H9 (cell line): ENCODE measurements at regions not wholly inside any gene's neighbourhood (a gene's known extent, or its start where the extent isn't known, plus 50 kb on each side); places are given as distances from the start of the nearest gene placed in this dataset.

Source experiments
- DNase-seq: peaks from one replicate; pipeline ENCODE4 v3.0.0-alpha.2; 2017
- H2AFZ ChIP-seq: one replicate; pipeline ENCODE4 v1.6.1; 2013; ENCODE audit warnings: mild to moderate bottlenecking, low read length, control low read depth, moderate library complexity
- H2AK5ac ChIP-seq: 2 replicates; pipeline ENCODE4 v1.6.1; 2013; ENCODE audit warnings: low read length, control low read depth, mixed read lengths; ENCODE audit not compliant: insufficient read length
- H2BK120ac ChIP-seq: one replicate; pipeline ENCODE4 v1.6.1; 2013; ENCODE audit warnings: low read depth, mild to moderate bottlenecking, low read length, control low read depth, inconsistent platforms; ENCODE audit not compliant: poor library complexity, severe bottlenecking
- H2BK12ac ChIP-seq: 2 replicates; pipeline ENCODE4 v1.6.1; 2013; ENCODE audit warnings: low read length, control low read depth, mixed read lengths, low read depth; ENCODE audit not compliant: insufficient read length
- H2BK15ac ChIP-seq: 2 replicates; pipeline ENCODE4 v1.6.1; 2013; ENCODE audit warnings: low read depth, low read length, control low read depth
- H2BK20ac ChIP-seq: one replicate; pipeline ENCODE4 v1.6.1; 2013; ENCODE audit warnings: low read depth, mild to moderate bottlenecking, low read length, control low read depth, inconsistent platforms; ENCODE audit not compliant: poor library complexity, severe bottlenecking
- H2BK5ac ChIP-seq: 2 replicates; pipeline ENCODE4 v1.6.1; 2013; ENCODE audit warnings: low read length, control low read depth, mixed read lengths; ENCODE audit not compliant: insufficient read length
- H3K14ac ChIP-seq: 2 replicates; pipeline ENCODE4 v1.6.1; 2013; ENCODE audit warnings: low read length, control low read depth; ENCODE audit not compliant: insufficient read depth
- H3K18ac ChIP-seq: 2 replicates; pipeline ENCODE4 v1.6.1; 2013; ENCODE audit warnings: low read depth, mild to moderate bottlenecking, mixed read lengths, low read length, control low read depth; ENCODE audit not compliant: insufficient read length
- H3K23ac ChIP-seq: 2 replicates; pipeline ENCODE4 v1.6.1; 2013; ENCODE audit warnings: low read length, control low read depth, mixed read lengths, low read depth; ENCODE audit not compliant: insufficient read length
- H3K23me2 ChIP-seq: 2 replicates; pipeline ENCODE4 v1.6.1; 2013; ENCODE audit warnings: low read depth, mild to moderate bottlenecking, mixed read lengths, low read length, control low read depth; ENCODE audit not compliant: insufficient read length, poor library complexity, severe bottlenecking
- H3K27ac ChIP-seq: 2 replicates; pipeline ENCODE4 v1.5.1; 2013; ENCODE audit warnings: low read length, control low read depth, mixed read lengths, low read depth; ENCODE audit not compliant: insufficient read length
- H3K27me3 ChIP-seq: 2 replicates; pipeline ENCODE4 v1.6.1; 2013; ENCODE audit warnings: low read length, control low read depth, inconsistent platforms; ENCODE audit not compliant: insufficient read depth
- H3K4ac ChIP-seq: 2 replicates; pipeline ENCODE4 v1.6.1; 2013; ENCODE audit warnings: low read depth, mild to moderate bottlenecking, control low read depth, inconsistent platforms, low read length, moderate library complexity
- H3K4me1 ChIP-seq: 2 replicates; pipeline ENCODE4 v1.6.1; 2013; ENCODE audit warnings: low read length, control low read depth, inconsistent platforms; ENCODE audit not compliant: insufficient read depth
- H3K4me2 ChIP-seq: 2 replicates; pipeline ENCODE4 v1.6.1; 2013; ENCODE audit warnings: low read length, control low read depth, mixed read lengths; ENCODE audit not compliant: insufficient read length, insufficient read depth
- H3K56ac ChIP-seq: 2 replicates; pipeline ENCODE4 v1.6.1; 2013; ENCODE audit warnings: low read depth, mild to moderate bottlenecking, mixed read lengths, low read length, control low read depth; ENCODE audit not compliant: insufficient read length
- H3K79me1 ChIP-seq: 2 replicates; pipeline ENCODE4 v1.6.1; 2013; ENCODE audit warnings: low read depth, mild to moderate bottlenecking, moderate library complexity, low read length, control low read depth, inconsistent platforms; ENCODE audit not compliant: insufficient read depth, poor library complexity, severe bottlenecking
- H3K79me2 ChIP-seq: 2 replicates; pipeline ENCODE4 v1.6.1; 2013; ENCODE audit warnings: low read length, control low read depth, inconsistent platforms; ENCODE audit not compliant: insufficient read depth
- H3K9ac ChIP-seq: 2 replicates; pipeline ENCODE4 v1.6.1; 2013; ENCODE audit warnings: low read length, control low read depth, mixed read lengths; ENCODE audit not compliant: insufficient read length; ENCODE audit errors: extremely low read depth
- H3K9me3 ChIP-seq: one replicate; pipeline ENCODE4 v1.6.1; 2013; ENCODE audit warnings: low read depth, low read length, inconsistent platforms; ENCODE audit not compliant: control insufficient read depth
- H3T11ph ChIP-seq: one replicate; pipeline ENCODE4 v1.6.1; 2013; ENCODE audit warnings: mild to moderate bottlenecking, low read length, control low read depth, inconsistent platforms
- H4K20me1 ChIP-seq: one replicate; pipeline ENCODE4 v1.6.1; 2013; ENCODE audit not compliant: control insufficient read depth, insufficient read length, insufficient read depth
- H4K5ac ChIP-seq: 2 replicates; pipeline ENCODE4 v1.6.1; 2013; ENCODE audit warnings: low read depth, mild to moderate bottlenecking, mixed read lengths, low read length, control low read depth; ENCODE audit not compliant: insufficient read length
- H4K8ac ChIP-seq: replicated peaks from 2 replicates; pipeline ENCODE4 v1.6.1; 2013; ENCODE audit warnings: low read length, control low read depth, mixed read lengths, low read depth; ENCODE audit not compliant: insufficient read length
- H4K91ac ChIP-seq: 2 replicates; pipeline ENCODE4 v1.6.1; 2013; ENCODE audit warnings: low read depth, mild to moderate bottlenecking, moderate library complexity, mixed read lengths, low read length, control low read depth; ENCODE audit not compliant: insufficient read length
- H3K27ac Mint-ChIP-seq, 3 experiments: 2 replicates in 2 of 3; 3 replicates in 1 of 3; pipeline ENCODE4 v1.8.0; 2020 to 2021; ENCODE audit warnings: mixed read lengths in 3 of 3, mild to moderate bottlenecking in 1 of 3, moderate library complexity in 1 of 3
- H3K27me3 Mint-ChIP-seq: 2 replicates; pipeline ENCODE4 v1.8.0; 2021; ENCODE audit warnings: low read depth, mild to moderate bottlenecking, moderate library complexity, mixed read lengths
- H3K36me3 Mint-ChIP-seq, 3 experiments: 2 replicates in 2 of 3; 3 replicates in 1 of 3; pipeline ENCODE4 v1.8.0; 2020 to 2021; ENCODE audit warnings: low read depth in 3 of 3, mixed read lengths in 3 of 3; ENCODE audit not compliant: insufficient read depth in 1 of 3
- H3K4me1 Mint-ChIP-seq, 2 experiments: 2 replicates each; pipeline ENCODE4 v1.8.0; 2020; ENCODE audit warnings: mixed read lengths in 2 of 2
- H3K4me3 Mint-ChIP-seq, 2 experiments: 2 replicates in 1 of 2; 3 replicates in 1 of 2; pipeline ENCODE4 v1.8.0; 2020 to 2021; ENCODE audit warnings: mild to moderate bottlenecking in 2 of 2, mixed read lengths in 2 of 2, moderate library complexity in 1 of 2
- H3K9me3 Mint-ChIP-seq, 2 experiments: 2 replicates in 1 of 2; 3 replicates in 1 of 2; pipeline ENCODE4 v1.8.0; 2020; ENCODE audit warnings: mild to moderate bottlenecking in 2 of 2, mixed read lengths in 2 of 2, moderate library complexity in 1 of 2
- CTCF ChIP-seq: fragments of 200-600 bp; sonication (generic); conservative IDR thresholded peaks from 3 replicates; pipeline ENCODE4 v1.8.0; 2021; ENCODE audit warnings: antibody characterized with exemption, mild to moderate bottlenecking
- WGBS: extraction: QIAGEN DNeasy Blood & Tissue Kit; methylation state at CpG from one replicate; pipeline ENCODE4 v1.1.7; 2013; ENCODE audit warnings: missing lambda C conversion rate, low lambda C conversion rate, mixed read lengths; ENCODE audit not compliant: insufficient read length; ENCODE audit errors: extremely low coverage; 5-methylcytosine and 5-hydroxymethylcytosine counted together

GRCh38 chr20:19833395-19833794 is 75.3 kb downstream of the RIN2 start:
- Histone ChIP-seq H2AFZ (no peak overlapping the region), H3K9ac (no peak overlapping the region), H3K23me2 (no peaks in the 10 kb centered on the region), H2BK12ac (no peak overlapping the region), H4K5ac (no peak overlapping the region), H2BK5ac (no peak overlapping the region), H3K79me2 (no peaks in the 10 kb centered on the region), H3K23ac (no peak overlapping the region), H3K14ac (no peak overlapping the region), H2BK20ac (no peak overlapping the region), H3K79me1 (no peaks in the 10 kb centered on the region), H4K20me1 (no peaks in the 10 kb centered on the region), H2BK120ac (no peak overlapping the region), H2AK5ac (no peak overlapping the region), H3K18ac (no peak overlapping the region), H3T11ph (no peak overlapping the region), H4K91ac (no peak overlapping the region), H4K8ac (no peak overlapping the region), H3K4ac (no peak overlapping the region), H2BK15ac (no peak overlapping the region), H3K9me3 (no peaks in the 10 kb centered on the region), H3K27me3 (no peaks in the 10 kb centered on the region), H3K27ac (no peak overlapping the region), H3K4me2 (no peak overlapping the region), H3K56ac (no peak overlapping the region), H3K4me1 (no peaks in the 10 kb centered on the region)
- Mint-ChIP-seq H3K27ac (no peak overlapping the region), H3K9me3 (no peaks in the 10 kb centered on the region), H3K36me3 (no peaks in the 10 kb centered on the region; a peak in 1 of 7 replicates), H3K4me1 (peaks cover 13 to 14% of the 10 kb centered on the region in 2 experiments), H3K4me3 (no peak overlapping the region), H3K27me3 (peaks cover 2% of the 10 kb centered on the region; the same call in 1 of the 2 replicates)
- no CpG with 5 or more reads among the region's 6 CpGs for WGBS
- DNase-seq = no peak
- TF ChIP-seq CTCF = no peak
